ENCODE measurements at regions not wholly inside any gene's neighbourhood (a gene's known extent, or its start where the extent isn't known, plus 50 kb on each side); places are given as distances from the start of the nearest gene placed in this dataset.
A peak's percentile ranks its signal among the peaks of the same experiment; 100 is the strongest.

GRCh38 chr22:46077669-46078099 is 72.6 kb upstream of the PPARA start:
- Mint-ChIP-seq H3K27ac (peak overlapping the region; percentile 51; the same call in 1 of the 2 replicates), H3K9me3 (no peaks in the 10 kb centered on the region), H3K36me3 (no peaks in the 10 kb centered on the region), H3K4me1 (peaks cover 38% of the 10 kb centered on the region), H3K4me3 (no peak overlapping the region), H3K27me3 (ENCODE audit: low read depth) (peaks cover 24% of the 10 kb centered on the region)
- ATAC-seq, result no peak
- ChIA-PET POLR2A (interaction anchor here (0.6 kb wide), 1 partner anchor 953 kb away, joined by 3 read pairs; no protein-coding TSS in a partner anchor), CTCF (interaction anchor here (0.5 to 3.8 kb wide), 7 partner anchors 16 to 475 kb away, joined by 3 to 27 read pairs (median 4); no protein-coding TSS in a partner anchor)
- peak; percentile 4 for DNase-seq (ENCODE audit: low spot score)
- TF ChIP-seq JUN (CRISPR knock-in tag; IDR thresholded peaks at IDR 0.05), result no peak
- no peak for TF ChIP-seq SOX15 (CRISPR knock-in tag; IDR thresholded peaks at IDR 0.05)
- no peak for TF ChIP-seq SMAD3 (CRISPR knock-in tag; IDR thresholded peaks at IDR 0.05; ENCODE audit: borderline replicate concordance)
- TF ChIP-seq ZNF396 (CRISPR knock-in tag; IDR thresholded peaks at IDR 0.05; ENCODE audit: borderline replicate concordance), result no peak
- no peak for TF ChIP-seq ZNF671 (CRISPR knock-in tag; IDR thresholded peaks at IDR 0.05)
- no peak for TF ChIP-seq ZNF263 (CRISPR knock-in tag; IDR thresholded peaks at IDR 0.05; ENCODE audit: low read depth)
- TF ChIP-seq ZBTB43 (CRISPR knock-in tag; IDR thresholded peaks at IDR 0.05), result no peak
- no peak for TF ChIP-seq ARID4B (CRISPR knock-in tag; IDR thresholded peaks at IDR 0.05; ENCODE audit: borderline replicate concordance)
- no peak for TF ChIP-seq TEAD4 (CRISPR knock-in tag; IDR thresholded peaks at IDR 0.05)
- TF ChIP-seq IRF1 (CRISPR knock-in tag; IDR thresholded peaks at IDR 0.05), result no peak
- TF ChIP-seq OVOL2 (CRISPR knock-in tag; IDR thresholded peaks at IDR 0.05; ENCODE audit: borderline replicate concordance), result no peak
- no peak for TF ChIP-seq FOXK1 (CRISPR knock-in tag; IDR thresholded peaks at IDR 0.05)
- no peak for TF ChIP-seq ZNF232 (CRISPR knock-in tag; IDR thresholded peaks at IDR 0.05)

- peak; percentile 10 for DNase-seq (ENCODE audit: low spot score)
- CTCF ChIA-PET, result interaction anchor here (0.5 to 3.8 kb wide), 8 partner anchors 17 to 476 kb away, joined by 3 to 27 read pairs (median 4); no protein-coding TSS in a partner anchor
- Mint-ChIP-seq H3K9me3 (no peaks in the 10 kb centered on the region), H3K27ac (no peak overlapping the region), H3K4me1 (peaks cover 34% of the 10 kb centered on the region), H3K27me3 (ENCODE audit: low read depth) (peaks cover 16% of the 10 kb centered on the region), H3K4me3 (no peak overlapping the region), H3K36me3 (no peaks in the 10 kb centered on the region)
- POLR2A ChIA-PET, result interaction anchor here (0.6 kb wide), 1 partner anchor 954 kb away, joined by 3 read pairs; no protein-coding TSS in a partner anchor
- peak; percentile 23; the same call in 1 of the 2 replicates for ATAC-seq
- no peak for TF ChIP-seq ZNF512 (CRISPR knock-in tag; IDR thresholded peaks at IDR 0.05; ENCODE audit: borderline replicate concordance)
- no peak for TF ChIP-seq CBFB (CRISPR knock-in tag; IDR thresholded peaks at IDR 0.05; ENCODE audit: low read depth)
- TF ChIP-seq USF1 (CRISPR knock-in tag; IDR thresholded peaks at IDR 0.05), result no peak
- no peak for TF ChIP-seq ZNF317 (CRISPR knock-in tag; IDR thresholded peaks at IDR 0.05; ENCODE audit: borderline replicate concordance, low read depth)
- TF ChIP-seq PREB (CRISPR knock-in tag; IDR thresholded peaks at IDR 0.05; ENCODE audit: borderline replicate concordance), result no peak
- TF ChIP-seq ZMAT4 (CRISPR knock-in tag; IDR thresholded peaks at IDR 0.05), result no peak
- TF ChIP-seq SMAD3 (CRISPR knock-in tag; IDR thresholded peaks at IDR 0.05; ENCODE audit: borderline replicate concordance), result no peak
- no peak for TF ChIP-seq FOXP4 (CRISPR knock-in tag; IDR thresholded peaks at IDR 0.05)
- no peak for TF ChIP-seq SOX15 (CRISPR knock-in tag; IDR thresholded peaks at IDR 0.05)
Measured at GRCh38 chr22:46078241-46079092, 71.9 kb upstream of the PPARA start.
